GM12878 (cell line): ENCODE measurements at regions not wholly inside any gene's neighbourhood (a gene's known extent, or its start where the extent isn't known, plus 50 kb on each side); places are given as distances from the start of the nearest gene placed in this dataset.

ENCODE experiments used
- ASH2L ChIP-seq: fragments of 300-600, 200-600 bp; sonication (generic); IDR thresholded peaks from 2 replicates; pipeline ENCODE4 v1.6.1; 2017; ENCODE audit warnings: low read depth, mild to moderate bottlenecking, borderline replicate concordance
- CBX5 ChIP-seq: sonication (generic); IDR thresholded peaks from 2 replicates; pipeline ENCODE4 v1.6.1; 2016; ENCODE audit warnings: low read depth, moderate library complexity, mild to moderate bottlenecking, inconsistent platforms
- NFYB ChIP-seq: IDR thresholded peaks from 2 replicates; pipeline ENCODE4 v1.6.1; 2011; ENCODE audit warnings: low read depth, mild to moderate bottlenecking, low read length, improper control_type of control experiment, moderate library complexity; ENCODE audit not compliant: insufficient read depth
- RAD51 ChIP-seq: fragments of 450-650 bp; IDR thresholded peaks from 2 replicates; pipeline ENCODE4 v1.6.1; 2016; ENCODE audit warnings: moderate library complexity, mild to moderate bottlenecking, inconsistent platforms
- SRF ChIP-seq, 2 experiments: IDR thresholded peaks; 2 replicates each; pipeline ENCODE4 v1.6.1; 2011; ENCODE audit warnings: low read depth in 2 of 2, low read length in 2 of 2, mild to moderate bottlenecking in 1 of 2, moderate library complexity in 1 of 2
- TF ChIP-seq, protein P1 (sequence below), 3 experiments: IDR thresholded peaks in 2 of 3; conservative IDR thresholded peaks in 1 of 3; 2 replicates each; pipeline ENCODE4 v1.5.1; 2011; ENCODE audit warnings: low read depth in 3 of 3, low read length in 3 of 3, mild to moderate bottlenecking in 3 of 3, control low read depth in 2 of 3, moderate library complexity in 2 of 3, inconsistent platforms in 1 of 3, mixed read lengths in 1 of 3; ENCODE audit not compliant: control insufficient read depth in 2 of 3, insufficient read depth in 1 of 3; ENCODE audit errors: extremely low read depth in 1 of 3

DNA sequence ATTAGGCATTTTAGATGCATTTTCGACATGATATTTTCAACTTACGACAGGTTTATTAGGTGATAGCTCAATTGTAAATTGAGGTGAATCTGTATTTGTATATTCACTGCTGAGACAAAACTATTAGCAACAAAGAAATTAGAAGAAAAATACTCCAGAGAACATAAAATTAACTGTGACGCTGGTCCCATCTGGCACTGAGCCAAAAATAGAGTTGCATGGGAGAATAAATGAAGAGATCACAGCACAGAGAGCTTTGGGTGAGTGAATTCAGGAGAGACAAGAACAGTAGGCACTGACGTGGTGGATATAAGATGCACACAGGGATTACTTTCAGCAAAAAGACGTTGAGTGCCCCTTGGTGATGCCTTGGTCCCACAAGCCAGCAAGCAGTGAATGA, 306.2 kb upstream of the RAB6C start:
- TF ChIP-seq NFYB (no peak), ASH2L (no peak), RAD51 (no peak), SRF (IDR thresholded peaks at IDR 0.05; ENCODE audit: low read depth in 2 of 2, low read length in 2 of 2) (no peak), CBX5 (no peak)
- TF ChIP-seq, protein P1, sequence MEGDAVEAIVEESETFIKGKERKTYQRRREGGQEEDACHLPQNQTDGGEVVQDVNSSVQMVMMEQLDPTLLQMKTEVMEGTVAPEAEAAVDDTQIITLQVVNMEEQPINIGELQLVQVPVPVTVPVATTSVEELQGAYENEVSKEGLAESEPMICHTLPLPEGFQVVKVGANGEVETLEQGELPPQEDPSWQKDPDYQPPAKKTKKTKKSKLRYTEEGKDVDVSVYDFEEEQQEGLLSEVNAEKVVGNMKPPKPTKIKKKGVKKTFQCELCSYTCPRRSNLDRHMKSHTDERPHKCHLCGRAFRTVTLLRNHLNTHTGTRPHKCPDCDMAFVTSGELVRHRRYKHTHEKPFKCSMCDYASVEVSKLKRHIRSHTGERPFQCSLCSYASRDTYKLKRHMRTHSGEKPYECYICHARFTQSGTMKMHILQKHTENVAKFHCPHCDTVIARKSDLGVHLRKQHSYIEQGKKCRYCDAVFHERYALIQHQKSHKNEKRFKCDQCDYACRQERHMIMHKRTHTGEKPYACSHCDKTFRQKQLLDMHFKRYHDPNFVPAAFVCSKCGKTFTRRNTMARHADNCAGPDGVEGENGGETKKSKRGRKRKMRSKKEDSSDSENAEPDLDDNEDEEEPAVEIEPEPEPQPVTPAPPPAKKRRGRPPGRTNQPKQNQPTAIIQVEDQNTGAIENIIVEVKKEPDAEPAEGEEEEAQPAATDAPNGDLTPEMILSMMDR (IDR thresholded peaks at IDR 0.05 in 2 of 3, conservative IDR thresholded peaks at IDR 0.05 in 1 of 3; ENCODE audit: control insufficient read depth in 2 of 3, extremely low read depth in 1 of 3, insufficient read depth in 1 of 3, low read depth in 3 of 3, low read length in 3 of 3) = no peak
